ENCODE measurements at regions not wholly inside any gene's neighbourhood (a gene's known extent, or its start where the extent isn't known, plus 50 kb on each side); places are given as distances from the start of the nearest gene placed in this dataset.
"Not testable (repeated sequence)": the region's sequence is repeated elsewhere in the genome, so short reads cannot be mapped to it uniquely, and the experiment has no call there.

DNA sequence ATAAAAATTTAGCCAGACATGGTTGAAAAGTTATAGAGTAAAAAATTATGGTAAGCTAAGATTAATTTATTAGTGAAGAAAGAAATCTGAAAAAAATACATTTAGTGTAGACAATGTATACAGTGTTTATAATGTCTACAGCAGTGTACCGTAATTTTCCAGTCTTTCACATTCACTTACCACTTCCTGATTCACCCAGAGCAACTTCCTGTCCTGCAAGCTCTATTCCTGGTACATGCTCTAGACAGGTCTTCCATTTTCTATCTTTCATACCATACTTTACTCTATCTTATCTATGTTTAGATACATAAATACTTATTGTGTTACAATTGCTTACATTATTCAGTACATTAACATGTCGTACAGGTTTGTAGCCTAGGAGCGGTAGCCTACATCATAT, 1387.8 kb upstream of the ATXN8OS start:
- no peak for DNase-seq (ENCODE audit: low read depth)
- TF ChIP-seq CTCF (IDR thresholded peaks at IDR 0.05; ENCODE audit: low read length, missing control alignments), result no peak
- no peak overlapping the region for H3K4me3 ChIP-seq (replicated peaks; ENCODE audit: low read depth, low read length)

GRCh38 chr13:68715651-68716050, 1392.0 kb upstream of the ATXN8OS start:
- no peak overlapping the region for H3K4me3 ChIP-seq (replicated peaks; ENCODE audit: low read depth, low read length)
- no peak for TF ChIP-seq CTCF (IDR thresholded peaks at IDR 0.05; ENCODE audit: low read length, missing control alignments)
- no peak for DNase-seq (ENCODE audit: low read depth)

DNA sequence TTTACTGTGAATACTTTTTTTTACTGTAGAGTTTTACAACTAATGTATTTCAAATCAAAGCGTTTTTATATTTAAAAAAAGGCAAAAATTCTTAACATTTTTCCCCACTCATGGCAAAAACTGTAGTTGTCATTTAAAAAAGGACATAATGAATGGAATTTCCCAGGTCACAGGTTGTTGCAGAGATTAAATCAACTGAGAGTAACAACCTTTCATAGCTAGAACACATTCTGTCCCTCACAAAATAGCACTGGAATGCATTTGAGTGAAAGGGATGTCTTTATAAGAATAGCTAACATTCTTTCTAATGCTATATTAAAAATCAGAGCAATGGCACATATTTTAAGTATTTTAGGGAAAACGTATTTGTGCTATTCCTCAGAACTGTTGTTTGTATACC, 1393.3 kb upstream of the ATXN8OS start:
- no peak for TF ChIP-seq CTCF (IDR thresholded peaks at IDR 0.05; ENCODE audit: low read length, missing control alignments)
- DNase-seq (ENCODE audit: low read depth), result no peak

GRCh38 chr13:68713394-68713793, 1394.2 kb upstream of the ATXN8OS start:
- no peak for TF ChIP-seq CTCF (IDR thresholded peaks at IDR 0.05; ENCODE audit: low read length, missing control alignments)
- no peak for DNase-seq (ENCODE audit: low read depth)
- H3K4me3 ChIP-seq (replicated peaks; ENCODE audit: low read depth, low read length), result no peak overlapping the region

More for the DNA sequence above, 1393.3 kb upstream of the ATXN8OS start:
- H3K4me3 ChIP-seq (replicated peaks; ENCODE audit: low read depth, low read length), result no peak overlapping the region

- no peak for TF ChIP-seq CTCF (IDR thresholded peaks at IDR 0.05; ENCODE audit: low read length, missing control alignments)
These were observed 1399.2 kb upstream of the ATXN8OS start for GRCh38 chr13:68708336-68708908.

GRCh38 chr13:68706044-68706443, 1401.6 kb upstream of the ATXN8OS start:
- DNase-seq (ENCODE audit: low read depth); H3K4me3 ChIP-seq (replicated peaks; ENCODE audit: low read depth, low read length): not testable (repeated sequence)

More at GRCh38 chr13:68708336-68708908, 1399.2 kb upstream of the ATXN8OS start:
- DNase-seq (ENCODE audit: low read depth), result no peak
- H3K4me3 ChIP-seq (replicated peaks; ENCODE audit: low read depth, low read length), result no peak overlapping the region

DNA sequence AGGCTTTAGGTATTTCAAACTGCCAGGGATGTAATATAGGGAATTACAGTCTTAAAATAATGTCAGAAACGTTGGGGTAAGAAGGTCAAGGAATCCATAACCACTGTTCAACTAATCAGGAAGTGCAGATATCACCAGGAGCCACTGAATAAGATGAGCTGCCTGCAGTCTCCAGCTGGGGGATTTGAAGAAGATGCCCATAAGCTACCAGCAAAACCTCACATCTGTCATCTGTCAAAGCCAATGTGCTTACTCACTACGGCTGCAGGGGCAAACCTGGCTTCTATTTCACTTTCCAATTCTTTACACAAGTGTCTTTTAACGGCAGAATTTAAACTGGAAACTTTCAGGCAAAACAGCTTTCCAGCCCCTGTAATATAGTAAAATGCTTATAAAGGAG, 1410.1 kb upstream of the ATXN8OS start:
- H3K4me3 ChIP-seq (replicated peaks; ENCODE audit: low read depth, low read length), result no peak overlapping the region
- DNase-seq (ENCODE audit: low read depth), result no peak
- TF ChIP-seq CTCF (IDR thresholded peaks at IDR 0.05; ENCODE audit: low read length, missing control alignments), result no peak
